HepG2 (cell line): ENCODE measurements at regions not wholly inside any gene's neighbourhood (a gene's known extent, or its start where the extent isn't known, plus 50 kb on each side); places are given as distances from the start of the nearest gene placed in this dataset.

Experiments used
- ATAC-seq: fragments of 200-7000 bp; cut with Tn5 transposase; 3 replicates; pipeline ENCODE4 v1.9.1; 2020; ENCODE audit warnings: mild to moderate bottlenecking, moderate library complexity
- BruUV-seq: library from RNA; stranded (reverse); fragments of 400-500 nt; replicated peaks from 2 replicates; lab custom pipeline; 2021; lab: Mats Ljungman, UMichigan
- CTCF ChIA-PET: fragments of 300-600 bp; formaldehyde crosslinking; extraction: SDS; loops from one replicate; lab custom pipeline; 2021; ENCODE audit warnings: low total read pairs, inconsistent platforms, low intra/inter-chr PET ratio; lab: Yijun Ruan, JAX
- POLR2A ChIA-PET: fragments of 350-600 bp; sonication (Branson Sonifier 250); formaldehyde crosslinking; loops from one replicate; lab custom pipeline; 2020; ENCODE audit warnings: antibody characterized with exemption, inconsistent platforms; lab: Yijun Ruan, JAX
- DNase-seq: peaks from one replicate; pipeline ENCODE4 v3.0.0-alpha.2; 2015; ENCODE audit warnings: low spot score
- FAIRE-seq: peaks from 3 replicates; lab custom pipeline; 2011; peaks lifted over from hg19 to GRCh38; lab: Jason Lieb, UNC
- H2AFZ ChIP-seq: one replicate; pipeline ENCODE4 v1.6.1; 2011; ENCODE audit warnings: low read length, inconsistent platforms
- H3K27ac ChIP-seq: fragments of 300-600 bp; 3 replicates; pipeline ENCODE4 v1.8.0; 2011; ENCODE audit warnings: mixed run types, mild to moderate bottlenecking, mixed read lengths, low read length, inconsistent platforms; ENCODE audit not compliant: insufficient read depth; ENCODE audit errors: extremely low read length
- H3K27me3 ChIP-seq, 2 experiments: fragments of 200-600 bp in 1 of 2; 2 replicates in 1 of 2; 3 replicates in 1 of 2; pipeline versions ENCODE4 v1.6.0 to v1.8.0; 2011; ENCODE audit warnings: low read length in 2 of 2, mild to moderate bottlenecking in 2 of 2, moderate library complexity in 2 of 2, inconsistent platforms in 1 of 2; ENCODE audit not compliant: insufficient read depth in 2 of 2, control insufficient read depth in 1 of 2
- H3K36me3 ChIP-seq, 2 experiments: fragments of 200-600 bp in 1 of 2; replicated peaks in 1 of 2; 2 replicates in 1 of 2; 3 replicates in 1 of 2; pipeline versions ENCODE4 v1.5.1 to v1.8.0; 2011; ENCODE audit warnings: low read length in 2 of 2, inconsistent platforms in 1 of 2; ENCODE audit not compliant: insufficient read depth in 2 of 2, control insufficient read depth in 1 of 2
- H3K4me1 ChIP-seq: 2 replicates; pipeline ENCODE4 v1.5.1; 2012; ENCODE audit warnings: low read length, inconsistent platforms; ENCODE audit not compliant: insufficient read depth
- H3K4me2 ChIP-seq: 2 replicates; pipeline ENCODE4 v1.6.0; 2011; ENCODE audit warnings: low read depth, low read length, inconsistent platforms
- H3K4me3 ChIP-seq, 3 experiments: fragments of 200-600 bp in 1 of 3; sonication (generic), shearing (Covaris generic) in 1 of 3; replicated peaks in 1 of 3; 2 replicates each; pipeline ENCODE4 v1.5.1; 2011 to 2016; ENCODE audit warnings: low read length in 3 of 3, inconsistent platforms in 2 of 3, low read depth in 2 of 3, mild to moderate bottlenecking in 2 of 3, control low read depth in 1 of 3, mixed read lengths in 1 of 3; ENCODE audit not compliant: insufficient read depth in 1 of 3
- H3K79me2 ChIP-seq: one replicate; pipeline ENCODE4 v1.6.1; 2011; ENCODE audit warnings: low read length, inconsistent platforms; ENCODE audit not compliant: insufficient read depth
- H3K9ac ChIP-seq: 2 replicates; pipeline ENCODE4 v1.6.0; 2011; ENCODE audit warnings: mild to moderate bottlenecking, low read depth, low read length, inconsistent platforms; ENCODE audit not compliant: insufficient read depth
- H3K9me3 ChIP-seq: 2 replicates; pipeline ENCODE4 v1.5.1; 2012; ENCODE audit warnings: mild to moderate bottlenecking, low read length
- H4K20me1 ChIP-seq: 2 replicates; pipeline ENCODE4 v1.6.0; 2011; ENCODE audit warnings: inconsistent platforms, mild to moderate bottlenecking, low read length, moderate library complexity; ENCODE audit not compliant: insufficient read depth
- ATF4 ChIP-seq, 2 experiments: fragments of 450-650 bp in 1 of 2; sonication (generic) in 1 of 2; formaldehyde crosslinking; IDR thresholded peaks; 2 replicates each; pipeline versions ENCODE4 v1.5.0 to v1.8.0; 2020 to 2022; ENCODE audit warnings: mild to moderate bottlenecking in 1 of 2, missing genetic modification reagents in 1 of 2
- ATF7 ChIP-seq, 2 experiments: fragments of 450-650 bp in 1 of 2; sonication (generic) in 1 of 2; formaldehyde crosslinking in 1 of 2; IDR thresholded peaks; 2 replicates each; pipeline versions ENCODE4 v1.4.0 to v1.6.1; 2016 to 2020; ENCODE audit warnings: antibody characterized with exemption in 1 of 2, mild to moderate bottlenecking in 1 of 2, missing genetic modification reagents in 1 of 2
- CEBPB ChIP-seq: IDR thresholded peaks from 2 replicates; pipeline ENCODE4 v1.6.1; 2011; ENCODE audit warnings: low read depth, low read length, improper control_type of control experiment, borderline replicate concordance
- CHCHD3 ChIP-seq: sonication (generic); formaldehyde crosslinking; IDR thresholded peaks from 2 replicates; pipeline ENCODE4 v1.8.0; 2022; ENCODE audit warnings: mild to moderate bottlenecking, missing genetic modification reagents, moderate library complexity
- ETV5 ChIP-seq: IDR thresholded peaks from 2 replicates; pipeline ENCODE4 v1.6.1; 2018; ENCODE audit warnings: missing biosample characterization, missing genetic modification reagents, inconsistent platforms, borderline replicate concordance
- GATAD1 ChIP-seq: IDR thresholded peaks from 2 replicates; pipeline ENCODE4 v1.6.1; 2016; ENCODE audit warnings: missing genetic modification reagents, missing compliant biosample characterization
- HDAC1 ChIP-seq: sonication (generic); formaldehyde crosslinking; IDR thresholded peaks from 2 replicates; pipeline ENCODE4 v1.5.1; 2020; ENCODE audit warnings: mild to moderate bottlenecking, missing genetic modification reagents
- HDAC2 ChIP-seq: sonication (generic); formaldehyde crosslinking; IDR thresholded peaks from 2 replicates; pipeline ENCODE4 v1.4.0; 2020; ENCODE audit warnings: missing genetic modification reagents
- HMG20A ChIP-seq: IDR thresholded peaks from 2 replicates; pipeline ENCODE4 v1.6.1; 2016; ENCODE audit warnings: borderline replicate concordance
- HOXD1 ChIP-seq: sonication (generic); formaldehyde crosslinking; IDR thresholded peaks from 2 replicates; pipeline ENCODE4 v1.5.0; 2020; ENCODE audit warnings: missing genetic modification reagents
- IRF2 ChIP-seq: IDR thresholded peaks from 2 replicates; pipeline ENCODE4 v1.6.1; 2018; ENCODE audit warnings: missing genetic modification reagents, missing compliant biosample characterization
- KMT2B ChIP-seq: IDR thresholded peaks from 2 replicates; pipeline ENCODE4 v1.6.1; 2016; ENCODE audit warnings: missing genetic modification reagents, missing compliant biosample characterization
- MED1 ChIP-seq: sonication (generic); formaldehyde crosslinking; IDR thresholded peaks from 2 replicates; pipeline ENCODE4 v1.4.0; 2020; ENCODE audit warnings: missing genetic modification reagents
- NR2F2 ChIP-seq: IDR thresholded peaks from 2 replicates; pipeline ENCODE4 v1.6.1; 2012; ENCODE audit warnings: low read depth, inconsistent platforms, borderline replicate concordance
- RARA ChIP-seq: IDR thresholded peaks from 2 replicates; pipeline ENCODE4 v1.6.1; 2016; ENCODE audit warnings: missing genetic modification reagents, missing compliant biosample characterization
- SMYD3 ChIP-seq: sonication (generic); formaldehyde crosslinking; IDR thresholded peaks from 2 replicates; pipeline ENCODE4 v1.8.1; 2023; ENCODE audit warnings: mild to moderate bottlenecking, missing genetic modification reagents
- YEATS4 ChIP-seq: sonication (generic); formaldehyde crosslinking; IDR thresholded peaks from 2 replicates; pipeline ENCODE4 v1.4.0; 2020; ENCODE audit warnings: missing genetic modification reagents, borderline replicate concordance
- ZNF180 ChIP-seq: sonication (generic); formaldehyde crosslinking; IDR thresholded peaks from 2 replicates; pipeline ENCODE4 v1.4.0; 2020; ENCODE audit warnings: low read depth, missing genetic modification reagents, borderline replicate concordance
- ZNF333 ChIP-seq: sonication (generic); formaldehyde crosslinking; IDR thresholded peaks from 2 replicates; pipeline ENCODE4 v1.4.0; 2020; ENCODE audit warnings: mild to moderate bottlenecking, missing genetic modification reagents, borderline replicate concordance
- WGBS: methylation state at CpG from one replicate; pipeline ENCODE4 v1.1.6; 2017; ENCODE audit warnings: low lambda C conversion rate; 5-methylcytosine and 5-hydroxymethylcytosine counted together
- in situ Hi-C: cut with HindIII; loops from 2 replicates; pipeline ENCODE4 v1.10.0; 2017; ENCODE audit warnings: low pct_unique_long_range_greater_than_20kb; ENCODE audit not compliant: extremely low pct_ligation_motif_present
- intact Hi-C: fragments of 100-400 bp; cut with micrococcal nuclease; formaldehyde crosslinking; loops from one replicate; pipeline ENCODE4 v1.10.0; 2022; ENCODE audit not compliant: unreplicated experiment
- TF ChIP-seq, protein P1 (sequence below): sonication (generic); formaldehyde crosslinking; IDR thresholded peaks from 2 replicates; pipeline ENCODE4 v1.4.0; 2020; ENCODE audit warnings: missing genetic modification reagents
- TF ChIP-seq, protein P2 (sequence below): IDR thresholded peaks from 2 replicates; pipeline ENCODE4 v1.6.1; 2016

GRCh38 chr11:14578541-14578956 lies 58.4 kb upstream of the PSMA1 start:
- no TSS peak for BruUV-seq
- FAIRE-seq (peak; percentile 51), DNase-seq (peak; percentile 82), ATAC-seq (peak; percentile 65)
- Histone ChIP-seq H3K79me2 (no peaks in the 10 kb centered on the region), H3K36me3 (no peaks in the 10 kb centered on the region), H3K27ac (peak overlapping the region; percentile 1), H3K27me3 (no peaks in the 10 kb centered on the region), H2AFZ (no peak overlapping the region), H3K9ac (no peak overlapping the region), H3K4me2 (peak overlapping the region; percentile 18; the same call in 1 of the 2 replicates), H3K4me3 (no peak overlapping the region), H3K4me1 (peaks cover 48% of the 10 kb centered on the region), H3K9me3 (no peaks in the 10 kb centered on the region), H4K20me1 (no peaks in the 10 kb centered on the region)
- in situ Hi-C loops (no loop called here), intact Hi-C loops (no loop called here)
- 58% methylated on average over 3 of the region's 3 CpGs for WGBS
- CTCF ChIA-PET = no interaction called here
- POLR2A ChIA-PET = interaction anchor here (1.0 kb wide), 1 partner anchor 37 kb away, joined by 3 read pairs; no protein-coding TSS in a partner anchor
- TF ChIP-seq HDAC2 (peak; percentile 69), RARA (CRISPR knock-in tag) (peak; percentile 81), HOXD1 (0 out of 2 replicates have a peak, but pooled peaks have one; percentile 31), HMG20A (CRISPR knock-in tag) (peak; percentile 55; the same call in 1 of the 2 replicates), NR2F2 (no peak), ZNF180 (CRISPR knock-in tag) (no peak), IRF2 (CRISPR knock-in tag) (peak; percentile 77; the same call in 1 of the 2 replicates), ATF4 (CRISPR knock-in tag; IDR thresholded peaks at IDR 0.05) (peak in 1 of 2 experiments; percentile 88; a peak in 2 of 4 replicates), GATAD1 (CRISPR knock-in tag) (0 out of 2 replicates have a peak, but pooled peaks have one; percentile 36), CEBPB (peak; percentile 24; the same call in 1 of the 2 replicates), ETV5 (CRISPR knock-in tag) (peak; percentile 98), ATF7 (IDR thresholded peaks at IDR 0.05) (no peak), ATF7 (CRISPR knock-in tag; IDR thresholded peaks at IDR 0.05) (no peak), KMT2B (peak; percentile 35; the same call in 1 of the 2 replicates), MED1 (CRISPR knock-in tag) (peak; percentile 92), CHCHD3 (no peak), HDAC1 (CRISPR knock-in tag) (0 out of 2 replicates have a peak, but pooled peaks have one; percentile 31), YEATS4 (CRISPR knock-in tag) (peak; percentile 63; the same call in 1 of the 2 replicates), SMYD3 (CRISPR knock-in tag) (0 out of 2 replicates have a peak, but pooled peaks have one; percentile 32), ZNF333 (CRISPR knock-in tag) (no peak)
- TF ChIP-seq, protein P1, sequence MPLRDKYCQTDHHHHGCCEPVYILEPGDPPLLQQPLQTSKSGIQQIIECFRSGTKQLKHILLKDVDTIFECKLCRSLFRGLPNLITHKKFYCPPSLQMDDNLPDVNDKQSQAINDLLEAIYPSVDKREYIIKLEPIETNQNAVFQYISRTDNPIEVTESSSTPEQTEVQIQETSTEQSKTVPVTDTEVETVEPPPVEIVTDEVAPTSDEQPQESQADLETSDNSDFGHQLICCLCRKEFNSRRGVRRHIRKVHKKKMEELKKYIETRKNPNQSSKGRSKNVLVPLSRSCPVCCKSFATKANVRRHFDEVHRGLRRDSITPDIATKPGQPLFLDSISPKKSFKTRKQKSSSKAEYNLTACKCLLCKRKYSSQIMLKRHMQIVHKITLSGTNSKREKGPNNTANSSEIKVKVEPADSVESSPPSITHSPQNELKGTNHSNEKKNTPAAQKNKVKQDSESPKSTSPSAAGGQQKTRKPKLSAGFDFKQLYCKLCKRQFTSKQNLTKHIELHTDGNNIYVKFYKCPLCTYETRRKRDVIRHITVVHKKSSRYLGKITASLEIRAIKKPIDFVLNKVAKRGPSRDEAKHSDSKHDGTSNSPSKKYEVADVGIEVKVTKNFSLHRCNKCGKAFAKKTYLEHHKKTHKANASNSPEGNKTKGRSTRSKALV (CRISPR knock-in tag) = peak; percentile 43; the same call in 1 of the 2 replicates
- TF ChIP-seq, protein P2, sequence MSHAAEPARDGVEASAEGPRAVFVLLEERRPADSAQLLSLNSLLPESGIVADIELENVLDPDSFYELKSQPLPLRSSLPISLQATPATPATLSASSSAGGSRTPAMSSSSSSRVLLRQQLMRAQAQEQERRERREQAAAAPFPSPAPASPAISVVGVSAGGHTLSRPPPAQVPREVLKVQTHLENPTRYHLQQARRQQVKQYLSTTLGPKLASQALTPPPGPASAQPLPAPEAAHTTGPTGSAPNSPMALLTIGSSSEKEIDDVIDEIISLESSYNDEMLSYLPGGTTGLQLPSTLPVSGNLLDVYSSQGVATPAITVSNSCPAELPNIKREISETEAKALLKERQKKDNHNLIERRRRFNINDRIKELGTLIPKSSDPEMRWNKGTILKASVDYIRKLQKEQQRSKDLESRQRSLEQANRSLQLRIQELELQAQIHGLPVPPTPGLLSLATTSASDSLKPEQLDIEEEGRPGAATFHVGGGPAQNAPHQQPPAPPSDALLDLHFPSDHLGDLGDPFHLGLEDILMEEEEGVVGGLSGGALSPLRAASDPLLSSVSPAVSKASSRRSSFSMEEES = 0 out of 2 replicates have a peak, but pooled peaks have one; percentile 15
